ENCODE measurements at regions not wholly inside any gene's neighbourhood (a gene's known extent, or its start where the extent isn't known, plus 50 kb on each side); places are given as distances from the start of the nearest gene placed in this dataset.

DNA sequence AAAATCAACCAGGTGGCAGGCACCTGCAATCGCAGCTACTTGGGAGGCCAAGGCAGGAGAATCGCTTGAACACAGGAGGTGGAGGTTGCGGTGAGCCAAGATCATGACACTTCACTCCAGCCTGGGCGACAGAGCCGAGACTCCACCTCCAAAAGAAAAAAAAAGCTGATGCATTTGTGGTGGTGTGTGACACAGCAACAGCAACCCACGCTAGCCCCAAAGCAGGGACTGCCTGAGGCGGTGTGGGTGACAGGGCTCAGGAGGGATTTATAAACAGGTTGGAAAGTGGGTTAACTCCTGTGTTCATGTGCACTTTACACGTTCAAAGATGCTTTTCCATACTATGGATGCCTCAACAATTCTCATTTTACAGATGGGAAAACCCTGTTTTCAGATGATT, 395.9 kb upstream of the PODXL start:
- Histone ChIP-seq H3K4me3 (ENCODE audit: low read depth, low read length) (no peak overlapping the region), H3K27me3 (replicated peaks) (no peaks in the 10 kb centered on the region), H3K36me3 (replicated peaks) (no peaks in the 10 kb centered on the region), H3K27ac (no peak overlapping the region)
- TF ChIP-seq, protein P1, sequence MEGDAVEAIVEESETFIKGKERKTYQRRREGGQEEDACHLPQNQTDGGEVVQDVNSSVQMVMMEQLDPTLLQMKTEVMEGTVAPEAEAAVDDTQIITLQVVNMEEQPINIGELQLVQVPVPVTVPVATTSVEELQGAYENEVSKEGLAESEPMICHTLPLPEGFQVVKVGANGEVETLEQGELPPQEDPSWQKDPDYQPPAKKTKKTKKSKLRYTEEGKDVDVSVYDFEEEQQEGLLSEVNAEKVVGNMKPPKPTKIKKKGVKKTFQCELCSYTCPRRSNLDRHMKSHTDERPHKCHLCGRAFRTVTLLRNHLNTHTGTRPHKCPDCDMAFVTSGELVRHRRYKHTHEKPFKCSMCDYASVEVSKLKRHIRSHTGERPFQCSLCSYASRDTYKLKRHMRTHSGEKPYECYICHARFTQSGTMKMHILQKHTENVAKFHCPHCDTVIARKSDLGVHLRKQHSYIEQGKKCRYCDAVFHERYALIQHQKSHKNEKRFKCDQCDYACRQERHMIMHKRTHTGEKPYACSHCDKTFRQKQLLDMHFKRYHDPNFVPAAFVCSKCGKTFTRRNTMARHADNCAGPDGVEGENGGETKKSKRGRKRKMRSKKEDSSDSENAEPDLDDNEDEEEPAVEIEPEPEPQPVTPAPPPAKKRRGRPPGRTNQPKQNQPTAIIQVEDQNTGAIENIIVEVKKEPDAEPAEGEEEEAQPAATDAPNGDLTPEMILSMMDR (IDR thresholded peaks at IDR 0.05; ENCODE audit: low read depth, low read length, missing control alignments) = no peak
- DNase-seq = no peak
- in situ Hi-C loops (cut with HindIII; ENCODE audit: low pct_ligation_motif_present, low sequenced_read_pairs) = no loop called here

DNA sequence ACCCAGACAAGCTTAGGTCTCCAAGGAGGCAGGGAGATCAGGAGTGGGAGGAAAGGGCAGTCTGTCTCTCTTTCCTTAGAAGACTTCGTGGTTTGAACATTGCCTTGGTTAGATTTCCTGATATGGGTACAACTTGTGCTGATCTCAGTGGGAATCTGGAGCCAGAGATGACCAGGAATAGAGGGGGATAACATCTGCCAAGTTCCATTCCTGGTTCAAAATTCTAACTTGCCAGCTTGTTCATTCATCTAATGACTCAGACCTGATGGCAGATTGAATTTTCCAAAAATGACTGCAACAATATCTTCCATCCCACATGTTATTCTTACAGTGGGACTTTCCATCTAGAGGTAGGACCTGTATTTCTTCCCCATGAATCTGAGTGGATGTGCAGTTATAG, 394.3 kb upstream of the PODXL start:
- TF ChIP-seq, protein P1 (IDR thresholded peaks at IDR 0.05; ENCODE audit: low read depth, low read length, missing control alignments) = no peak
- in situ Hi-C loops (cut with HindIII; ENCODE audit: low pct_ligation_motif_present, low sequenced_read_pairs) = no loop called here
- no peak for DNase-seq

DNA sequence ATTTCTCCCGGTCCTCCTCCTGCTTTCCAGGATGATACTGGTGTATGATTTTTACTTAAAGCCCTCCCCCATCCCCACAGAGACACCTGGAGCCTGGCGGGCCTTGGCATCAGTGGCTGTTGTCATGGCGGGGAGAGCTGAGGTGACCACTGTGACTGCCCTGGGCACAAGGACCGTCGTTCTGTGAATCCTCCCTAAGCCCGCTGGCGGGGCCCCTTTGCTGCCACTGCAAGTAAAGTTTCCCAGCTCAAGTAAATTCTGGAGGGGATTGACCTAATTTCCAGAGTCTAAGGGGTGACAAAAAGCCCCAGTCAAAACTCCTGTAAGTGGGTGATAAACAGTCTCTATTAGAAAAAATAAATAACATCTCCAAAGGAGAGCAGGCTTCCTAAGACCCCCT, 393.2 kb upstream of the PODXL start:
- Histone ChIP-seq H3K27ac (no peak overlapping the region), H3K4me3 (ENCODE audit: low read depth, low read length) (no peak overlapping the region), H3K36me3 (replicated peaks) (no peaks in the 10 kb centered on the region), H3K27me3 (replicated peaks) (peaks cover 3% of the 10 kb centered on the region)
- DNase-seq = no peak
- TF ChIP-seq, protein P1 (IDR thresholded peaks at IDR 0.05; ENCODE audit: low read depth, low read length, missing control alignments) = no peak
- in situ Hi-C loops (cut with HindIII; ENCODE audit: low pct_ligation_motif_present, low sequenced_read_pairs) = no loop called here

More for the DNA sequence above, 394.3 kb upstream of the PODXL start:
- H3K27ac ChIP-seq = no peak overlapping the region
- no peaks in the 10 kb centered on the region for H3K27me3 ChIP-seq (replicated peaks)
- H3K4me3 ChIP-seq (ENCODE audit: low read depth, low read length) = no peak overlapping the region
- H3K36me3 ChIP-seq (replicated peaks) = no peaks in the 10 kb centered on the region

DNA sequence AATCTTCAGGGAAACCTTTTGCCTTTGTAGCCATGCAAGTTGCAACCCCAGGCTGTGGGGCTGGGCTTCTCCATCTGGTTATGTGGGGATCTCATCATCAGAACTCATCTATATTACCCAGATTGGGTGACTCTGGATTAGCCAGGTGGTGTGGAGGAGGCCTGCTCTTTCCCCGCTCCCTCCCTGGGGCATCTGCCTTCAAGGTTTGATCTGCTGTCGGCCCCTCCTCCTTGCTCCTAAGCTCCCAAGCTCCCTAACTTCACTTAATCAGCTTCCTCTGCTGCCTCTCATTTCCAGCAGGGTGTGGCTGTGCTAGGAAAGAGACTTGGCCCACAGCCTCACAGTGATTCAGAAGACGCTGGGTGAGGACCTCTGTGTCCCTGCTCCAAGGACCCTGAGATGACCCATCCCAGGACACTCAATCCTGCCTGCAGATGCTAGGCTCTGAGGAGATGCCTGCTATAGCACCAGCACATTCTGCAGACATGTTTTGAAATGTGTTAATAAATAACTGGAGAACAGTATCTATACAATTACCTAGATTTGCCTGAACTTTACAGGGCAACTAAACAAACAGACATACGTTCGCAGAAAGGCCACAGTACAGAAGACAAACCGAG, 392.1 kb upstream of the PODXL start:
- DNase-seq = no peak
- Histone ChIP-seq H3K27ac (no peak overlapping the region), H3K27me3 (replicated peaks) (peaks cover 3% of the 10 kb centered on the region), H3K4me3 (ENCODE audit: low read depth, low read length) (no peak overlapping the region), H3K36me3 (replicated peaks) (no peaks in the 10 kb centered on the region)
- TF ChIP-seq, protein P1 (IDR thresholded peaks at IDR 0.05; ENCODE audit: low read depth, low read length, missing control alignments) = no peak
- in situ Hi-C loops (cut with HindIII; ENCODE audit: low pct_ligation_motif_present, low sequenced_read_pairs) = no loop called here

DNA sequence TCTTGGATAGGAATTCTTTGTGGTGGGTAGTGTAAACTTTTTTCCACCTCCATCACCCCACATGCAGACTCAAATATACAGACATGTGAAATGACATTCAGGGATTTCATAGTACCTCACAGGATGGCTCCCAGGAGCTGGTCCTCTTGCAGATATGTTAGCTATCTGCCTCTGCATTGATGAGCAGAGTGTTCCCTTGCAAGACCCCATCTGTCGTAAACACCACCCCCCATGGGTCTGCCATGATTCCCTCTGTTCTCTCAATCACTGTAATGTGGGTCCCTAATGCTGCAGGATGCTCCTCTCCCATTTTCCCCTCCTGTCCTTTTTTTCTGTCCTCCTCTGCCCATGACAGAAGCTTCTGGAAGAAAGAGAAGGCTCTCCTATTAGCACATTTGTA, 391.2 kb upstream of the PODXL start:
- Histone ChIP-seq H3K4me3 (ENCODE audit: low read depth, low read length) (no peak overlapping the region), H3K27me3 (replicated peaks) (peaks cover 3% of the 10 kb centered on the region), H3K36me3 (replicated peaks) (no peaks in the 10 kb centered on the region), H3K27ac (no peak overlapping the region)
- TF ChIP-seq, protein P1 (IDR thresholded peaks at IDR 0.05; ENCODE audit: low read depth, low read length, missing control alignments) = no peak
- no peak for DNase-seq
- in situ Hi-C loops (cut with HindIII; ENCODE audit: low pct_ligation_motif_present, low sequenced_read_pairs) = no loop called here

DNA sequence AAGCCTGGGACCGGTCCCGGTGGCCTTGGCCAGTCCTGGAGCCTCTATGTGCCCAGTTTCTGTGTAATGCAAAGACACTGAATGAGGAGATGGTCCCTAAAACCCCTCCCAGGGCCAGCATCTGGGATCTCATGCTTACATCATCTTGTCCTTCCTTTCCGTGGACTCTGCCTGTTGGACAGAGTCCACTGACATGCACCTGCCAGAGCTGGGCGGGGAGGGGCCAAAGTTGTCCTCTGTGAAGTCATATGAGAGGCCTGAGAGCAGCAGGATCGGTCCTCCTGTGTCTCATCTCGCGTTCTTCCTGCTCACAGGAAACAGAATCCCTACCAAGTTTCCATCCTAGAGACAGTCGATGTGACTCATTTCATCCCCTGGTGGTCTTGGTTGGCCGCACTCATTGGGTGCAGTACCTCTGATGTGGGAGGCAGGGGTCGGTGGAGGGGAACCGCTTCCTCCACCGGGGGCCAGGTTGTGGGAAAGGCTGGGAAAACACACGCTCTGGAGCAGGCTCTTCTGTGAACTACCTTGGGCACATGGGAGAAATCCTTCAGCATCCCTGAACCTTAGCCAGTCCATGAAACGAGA, 389.6 kb upstream of the PODXL start:
- H3K27me3 ChIP-seq (replicated peaks) = peaks cover 3% of the 10 kb centered on the region
- DNase-seq = no peak
- no peak overlapping the region for H3K27ac ChIP-seq
- in situ Hi-C loops (cut with HindIII; ENCODE audit: low pct_ligation_motif_present, low sequenced_read_pairs) = no loop called here
- no peaks in the 10 kb centered on the region for H3K36me3 ChIP-seq (replicated peaks)
- TF ChIP-seq, protein P1 (IDR thresholded peaks at IDR 0.05; ENCODE audit: low read depth, low read length, missing control alignments) = no peak
- H3K4me3 ChIP-seq (ENCODE audit: low read depth, low read length) = no peak overlapping the region
